Tibial nerve (tissue), 4 donors: ENCODE measurements at regions not wholly inside any gene's neighbourhood (a gene's known extent, or its start where the extent isn't known, plus 50 kb on each side); places are given as distances from the start of the nearest gene placed in this dataset.

Experiments used
- EP300 ChIP-seq, 2 donors: sonication (generic); formaldehyde crosslinking; IDR thresholded peaks; one replicate each; pipeline ENCODE4 v1.6.1; 2017; ENCODE audit warnings: antibody characterized with exemption in 2 of 2, mild to moderate bottlenecking in 1 of 2
- POLR2A ChIP-seq, 2 donors: fragments of 450-650 bp; IDR thresholded peaks; one replicate each; pipeline ENCODE4 v1.6.1; 2017; ENCODE audit warnings: antibody characterized with exemption in 2 of 2, mild to moderate bottlenecking in 2 of 2, moderate library complexity in 2 of 2
- TF ChIP-seq, protein P1 (sequence below), 5 experiments: fragments of 200-600 bp in 3 of 5; fragments of 450-650 bp in 2 of 5; sonication (generic) in 3 of 5; IDR thresholded peaks; one replicate each; pipeline ENCODE4 v1.5.1; 2016 to 2019; ENCODE audit warnings: antibody characterized with exemption in 5 of 5, mild to moderate bottlenecking in 3 of 5, moderate library complexity in 2 of 5

DNA sequence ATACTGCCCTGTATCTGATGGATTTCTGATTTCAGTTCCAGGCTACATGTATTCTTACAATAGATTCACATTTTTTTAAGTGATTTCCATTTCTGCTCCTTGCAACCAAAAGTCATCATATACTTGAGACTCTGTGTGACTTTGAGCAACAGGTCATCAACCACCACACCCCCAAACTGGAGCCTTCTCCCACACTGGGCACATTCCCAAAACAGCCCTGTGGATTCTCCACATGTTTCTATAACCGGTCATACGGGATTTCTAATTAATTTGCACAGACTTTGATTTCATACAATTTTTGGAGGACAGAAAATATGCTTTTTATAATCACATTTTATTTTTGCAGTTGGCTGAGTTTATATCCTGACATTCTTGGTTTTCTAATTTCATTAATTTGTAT is 317.2 kb upstream of the ID4 start:
- TF ChIP-seq, protein P1, sequence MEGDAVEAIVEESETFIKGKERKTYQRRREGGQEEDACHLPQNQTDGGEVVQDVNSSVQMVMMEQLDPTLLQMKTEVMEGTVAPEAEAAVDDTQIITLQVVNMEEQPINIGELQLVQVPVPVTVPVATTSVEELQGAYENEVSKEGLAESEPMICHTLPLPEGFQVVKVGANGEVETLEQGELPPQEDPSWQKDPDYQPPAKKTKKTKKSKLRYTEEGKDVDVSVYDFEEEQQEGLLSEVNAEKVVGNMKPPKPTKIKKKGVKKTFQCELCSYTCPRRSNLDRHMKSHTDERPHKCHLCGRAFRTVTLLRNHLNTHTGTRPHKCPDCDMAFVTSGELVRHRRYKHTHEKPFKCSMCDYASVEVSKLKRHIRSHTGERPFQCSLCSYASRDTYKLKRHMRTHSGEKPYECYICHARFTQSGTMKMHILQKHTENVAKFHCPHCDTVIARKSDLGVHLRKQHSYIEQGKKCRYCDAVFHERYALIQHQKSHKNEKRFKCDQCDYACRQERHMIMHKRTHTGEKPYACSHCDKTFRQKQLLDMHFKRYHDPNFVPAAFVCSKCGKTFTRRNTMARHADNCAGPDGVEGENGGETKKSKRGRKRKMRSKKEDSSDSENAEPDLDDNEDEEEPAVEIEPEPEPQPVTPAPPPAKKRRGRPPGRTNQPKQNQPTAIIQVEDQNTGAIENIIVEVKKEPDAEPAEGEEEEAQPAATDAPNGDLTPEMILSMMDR (IDR thresholded peaks at IDR 0.05), result no peak
- no peak for TF ChIP-seq EP300 (IDR thresholded peaks at IDR 0.05)
- no peak for TF ChIP-seq POLR2A (IDR thresholded peaks at IDR 0.05)
